ENCODE measurements at regions not wholly inside any gene's neighbourhood (a gene's known extent, or its start where the extent isn't known, plus 50 kb on each side); places are given as distances from the start of the nearest gene placed in this dataset.

DNA sequence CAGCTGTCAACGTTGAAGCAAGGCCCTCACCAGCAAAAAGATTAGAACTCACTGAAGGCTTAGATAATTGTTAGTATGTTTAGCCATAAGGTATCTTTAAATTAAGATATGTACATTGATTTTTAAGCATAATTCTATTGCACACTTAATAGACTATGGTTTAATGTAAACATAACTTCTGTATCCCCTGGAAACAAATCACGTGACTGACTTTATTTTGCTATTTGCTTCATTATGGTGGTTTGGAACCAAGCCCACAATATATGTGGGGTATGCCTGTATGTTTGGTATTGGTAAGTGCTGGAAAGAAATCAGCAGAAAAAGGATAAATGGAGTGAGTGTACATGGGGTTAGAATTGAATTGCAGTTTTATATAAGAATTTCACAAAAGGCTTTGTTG is 111.9 kb downstream of the NMUR2 start:
- no peak for DNase-seq (ENCODE audit: low read depth)
- TF ChIP-seq, protein P1, sequence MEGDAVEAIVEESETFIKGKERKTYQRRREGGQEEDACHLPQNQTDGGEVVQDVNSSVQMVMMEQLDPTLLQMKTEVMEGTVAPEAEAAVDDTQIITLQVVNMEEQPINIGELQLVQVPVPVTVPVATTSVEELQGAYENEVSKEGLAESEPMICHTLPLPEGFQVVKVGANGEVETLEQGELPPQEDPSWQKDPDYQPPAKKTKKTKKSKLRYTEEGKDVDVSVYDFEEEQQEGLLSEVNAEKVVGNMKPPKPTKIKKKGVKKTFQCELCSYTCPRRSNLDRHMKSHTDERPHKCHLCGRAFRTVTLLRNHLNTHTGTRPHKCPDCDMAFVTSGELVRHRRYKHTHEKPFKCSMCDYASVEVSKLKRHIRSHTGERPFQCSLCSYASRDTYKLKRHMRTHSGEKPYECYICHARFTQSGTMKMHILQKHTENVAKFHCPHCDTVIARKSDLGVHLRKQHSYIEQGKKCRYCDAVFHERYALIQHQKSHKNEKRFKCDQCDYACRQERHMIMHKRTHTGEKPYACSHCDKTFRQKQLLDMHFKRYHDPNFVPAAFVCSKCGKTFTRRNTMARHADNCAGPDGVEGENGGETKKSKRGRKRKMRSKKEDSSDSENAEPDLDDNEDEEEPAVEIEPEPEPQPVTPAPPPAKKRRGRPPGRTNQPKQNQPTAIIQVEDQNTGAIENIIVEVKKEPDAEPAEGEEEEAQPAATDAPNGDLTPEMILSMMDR (conservative IDR thresholded peaks at IDR 0.05; ENCODE audit: low read depth, low read length): no peak

DNA sequence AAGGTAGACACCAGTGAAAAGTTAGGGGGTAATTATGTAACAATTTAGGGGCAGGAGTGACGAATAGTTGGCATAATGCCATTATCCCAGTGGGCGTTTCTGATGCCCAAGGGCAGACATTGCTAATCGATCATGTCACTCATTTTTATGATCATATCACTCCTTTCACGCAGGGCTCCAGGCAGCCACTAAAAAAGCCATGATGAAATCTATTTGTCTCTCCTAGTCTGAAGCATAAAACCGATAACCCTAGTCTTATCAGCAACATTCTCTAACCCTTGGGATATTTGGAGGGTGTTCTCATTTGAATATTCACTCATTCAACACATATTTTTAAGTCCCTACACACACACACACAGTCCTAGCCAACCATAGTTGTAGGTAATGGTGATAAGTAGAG is 114.9 kb downstream of the NMUR2 start:
- TF ChIP-seq, protein P1 (conservative IDR thresholded peaks at IDR 0.05; ENCODE audit: low read depth, low read length): no peak
- H3K4me3 ChIP-seq (ENCODE audit: low read depth, low read length): no peak overlapping the region
- DNase-seq (ENCODE audit: low read depth): no peak

More for the DNA sequence above, 111.9 kb downstream of the NMUR2 start:
- no peak overlapping the region for H3K4me3 ChIP-seq (ENCODE audit: low read depth, low read length)

DNA sequence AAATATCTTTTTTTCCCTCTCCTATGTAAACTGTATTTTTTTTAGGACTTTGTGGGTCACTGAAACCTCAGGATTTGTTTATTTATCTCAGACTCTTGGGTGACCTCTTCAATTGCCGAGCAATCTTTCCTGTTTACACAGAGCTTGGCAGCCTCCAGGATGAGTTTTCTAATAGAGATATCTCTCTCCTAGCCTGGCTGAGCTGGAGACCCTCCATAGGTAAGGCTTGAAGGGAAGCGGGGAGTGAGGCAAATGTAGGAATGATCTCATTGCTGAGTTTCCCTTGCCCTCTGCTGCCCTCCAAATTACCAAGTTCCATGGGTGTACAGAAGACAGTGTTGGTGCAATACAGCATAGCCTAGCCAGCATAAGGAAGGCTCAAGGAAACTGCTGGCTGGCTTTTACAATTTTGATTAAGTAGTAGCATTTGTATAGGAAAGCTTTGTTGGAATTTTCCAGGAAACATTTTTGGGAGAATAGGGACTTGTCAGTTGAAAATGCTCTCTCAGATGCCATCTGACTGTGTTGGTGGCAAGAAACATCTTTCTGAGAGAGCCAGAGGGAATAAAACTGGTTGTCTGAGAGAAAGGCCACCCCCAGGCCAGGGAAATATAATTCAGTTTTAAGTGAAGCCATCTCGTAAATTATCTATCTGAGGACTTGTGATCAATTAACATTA is 116.0 kb downstream of the NMUR2 start:
- DNase-seq (ENCODE audit: low read depth): no peak
- TF ChIP-seq, protein P1 (conservative IDR thresholded peaks at IDR 0.05; ENCODE audit: low read depth, low read length): no peak
- no peak overlapping the region for H3K4me3 ChIP-seq (ENCODE audit: low read depth, low read length)

DNA sequence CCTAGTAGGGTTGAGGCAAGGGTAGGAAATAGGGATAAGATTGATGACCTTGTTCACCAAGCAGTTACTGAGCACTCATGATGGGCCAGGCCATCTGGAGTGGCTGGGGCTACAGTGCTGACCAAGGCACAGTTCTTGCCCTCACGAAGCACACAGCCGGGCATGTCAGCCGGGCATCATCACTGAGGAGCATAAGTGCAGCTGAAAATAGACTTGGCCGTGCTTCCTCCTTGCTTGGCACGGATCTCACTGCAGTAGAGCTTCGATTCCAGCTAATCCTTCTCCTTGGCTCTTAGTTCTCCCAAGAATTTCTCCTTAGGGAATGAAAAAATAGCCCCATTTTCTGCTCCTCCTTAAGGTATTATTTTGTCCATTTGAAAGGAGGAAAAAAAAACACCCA is 116.6 kb downstream of the NMUR2 start:
- H3K4me3 ChIP-seq (ENCODE audit: low read depth, low read length): no peak overlapping the region
- TF ChIP-seq, protein P1 (conservative IDR thresholded peaks at IDR 0.05; ENCODE audit: low read depth, low read length): no peak
- no peak for DNase-seq (ENCODE audit: low read depth)

DNA sequence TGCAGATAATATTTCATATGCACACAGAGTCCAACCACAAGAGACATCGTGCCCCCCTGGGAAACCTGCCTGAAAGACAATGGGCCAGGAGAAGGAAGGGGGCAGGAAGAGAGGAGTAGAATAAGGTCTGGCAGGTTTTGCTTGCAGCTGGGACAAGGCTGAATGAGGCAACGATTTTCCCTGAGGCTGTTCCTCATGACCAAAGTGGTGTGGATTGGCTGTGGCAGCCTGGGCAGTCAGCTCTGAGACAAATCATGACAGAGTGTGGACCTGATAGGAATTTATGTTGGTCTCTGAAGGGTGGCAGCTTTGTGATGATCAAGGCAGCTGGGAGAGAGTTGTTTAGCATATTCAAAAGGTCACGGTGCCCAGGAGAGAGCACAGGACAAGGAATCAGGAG is 119.3 kb downstream of the NMUR2 start:
- DNase-seq (ENCODE audit: low read depth): no peak
- no peak overlapping the region for H3K4me3 ChIP-seq (ENCODE audit: low read depth, low read length)
- TF ChIP-seq, protein P1 (conservative IDR thresholded peaks at IDR 0.05; ENCODE audit: low read depth, low read length): no peak

DNA sequence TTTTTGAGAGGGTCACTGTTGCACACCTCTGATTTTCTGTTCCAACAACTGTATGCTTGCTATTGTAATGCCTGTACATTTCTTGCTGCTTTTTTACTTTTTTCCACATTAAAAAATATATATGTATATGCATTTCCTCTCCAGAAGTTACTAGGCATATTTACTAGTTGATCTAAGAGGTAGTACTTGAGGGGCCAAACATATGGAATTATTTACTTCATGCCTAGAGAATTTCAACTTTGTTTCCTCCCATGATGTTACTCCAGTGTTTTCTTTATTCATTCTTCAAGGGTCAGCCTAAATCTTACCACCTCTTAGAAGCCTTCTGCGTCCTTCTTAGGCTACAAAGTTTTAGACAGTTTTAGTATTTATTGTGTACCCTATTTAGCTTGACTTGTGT is 122.7 kb downstream of the NMUR2 start:
- no peak for DNase-seq (ENCODE audit: low read depth)
- TF ChIP-seq, protein P1 (conservative IDR thresholded peaks at IDR 0.05; ENCODE audit: low read depth, low read length): no peak

DNA sequence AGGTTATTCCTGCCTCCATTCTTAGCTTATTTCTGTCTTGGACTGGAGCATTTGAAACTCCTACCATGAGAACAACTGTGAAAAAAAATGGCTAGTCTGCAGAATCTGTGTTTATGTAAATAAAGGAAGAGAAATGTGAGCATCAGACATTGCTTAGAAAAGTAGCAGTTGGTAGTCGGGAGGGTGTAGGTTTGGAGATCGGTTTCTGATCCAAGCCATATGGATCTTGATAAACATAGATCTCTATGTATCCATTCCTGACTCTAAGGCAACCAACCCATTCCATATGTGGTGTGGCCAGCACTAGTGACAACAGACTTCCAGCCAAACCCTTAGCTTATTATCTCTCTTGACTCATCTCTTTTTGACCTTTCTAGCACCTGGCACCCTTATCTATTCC is 127.1 kb downstream of the NMUR2 start:
- no peak overlapping the region for H3K4me3 ChIP-seq (ENCODE audit: low read depth, low read length)
- DNase-seq (ENCODE audit: low read depth): no peak
- TF ChIP-seq, protein P1 (conservative IDR thresholded peaks at IDR 0.05; ENCODE audit: low read depth, low read length): no peak

More for the DNA sequence above, 122.7 kb downstream of the NMUR2 start:
- H3K4me3 ChIP-seq (ENCODE audit: low read depth, low read length): no peak overlapping the region
